ENCODE measurements at regions not wholly inside any gene's neighbourhood (a gene's known extent, or its start where the extent isn't known, plus 50 kb on each side); places are given as distances from the start of the nearest gene placed in this dataset.

DNA sequence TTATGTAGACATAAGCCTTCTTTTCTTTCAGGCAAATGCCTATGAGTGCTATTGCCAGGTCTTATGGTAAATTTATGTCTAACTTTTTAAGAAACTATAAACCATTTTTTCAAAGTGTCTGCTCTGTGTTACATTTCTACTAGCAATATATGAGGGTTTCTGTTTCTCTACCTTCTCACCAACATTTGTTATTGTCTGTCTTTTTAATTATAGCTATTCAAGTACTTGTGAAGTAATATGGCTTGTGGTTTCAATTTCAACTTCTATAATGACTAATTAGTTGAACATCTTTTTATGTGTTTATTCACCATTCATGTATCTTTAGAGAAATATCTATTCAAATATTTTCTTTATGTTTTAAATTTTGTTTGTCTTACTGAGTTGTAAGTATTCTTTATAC is 213.1 kb upstream of the MC4R start:
- H3K27ac Mint-ChIP-seq, result no peak overlapping the region
- no peaks in the 10 kb centered on the region for H3K27me3 Mint-ChIP-seq
- no peaks in the 10 kb centered on the region for H3K9me3 Mint-ChIP-seq
- H3K4me3 Mint-ChIP-seq, result no peak overlapping the region
- H3K4me1 Mint-ChIP-seq, result no peaks in the 10 kb centered on the region
- no peaks in the 10 kb centered on the region for H3K36me3 Mint-ChIP-seq (ENCODE audit: low read depth)
- no peak for ATAC-seq (replicated peaks)

- H3K36me3 Mint-ChIP-seq (ENCODE audit: low read depth), result no peaks in the 10 kb centered on the region
- no peaks in the 10 kb centered on the region for H3K4me1 Mint-ChIP-seq
- H3K27me3 Mint-ChIP-seq, result no peaks in the 10 kb centered on the region
- H3K9me3 Mint-ChIP-seq, result no peaks in the 10 kb centered on the region
- no peak overlapping the region for H3K27ac Mint-ChIP-seq
- H3K4me3 Mint-ChIP-seq, result no peak overlapping the region
- ATAC-seq (replicated peaks), result no peak
Measured at GRCh38 chr18:60593249-60593648, 220.7 kb upstream of the MC4R start.

GRCh38 chr18:60596928-60597327 is 224.4 kb upstream of the MC4R start:
- ATAC-seq (replicated peaks), result no peak
- H3K36me3 Mint-ChIP-seq (ENCODE audit: low read depth), result no peaks in the 10 kb centered on the region

DNA sequence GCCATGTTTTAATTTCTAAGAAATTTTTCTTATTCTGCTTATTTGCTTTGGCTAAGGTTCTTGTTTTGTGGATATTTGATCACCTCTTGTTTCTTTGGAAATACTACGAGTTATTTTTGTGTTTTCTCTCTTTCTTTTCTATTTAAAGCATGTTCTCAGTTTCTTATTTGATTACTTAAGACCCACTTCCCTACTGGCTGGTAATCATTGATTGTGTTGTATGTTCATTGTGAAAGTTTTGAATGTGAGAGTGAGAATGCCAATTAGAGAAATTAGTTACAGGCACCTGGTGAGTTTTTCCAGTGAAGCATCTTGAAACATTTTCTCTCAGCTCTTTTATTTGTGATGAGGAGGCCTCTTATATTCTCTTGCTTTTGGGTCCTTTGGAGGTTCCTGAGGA is 226.7 kb upstream of the MC4R start:
- Mint-ChIP-seq H3K4me1 (no peaks in the 10 kb centered on the region), H3K36me3 (ENCODE audit: low read depth) (no peaks in the 10 kb centered on the region), H3K27ac (no peak overlapping the region), H3K27me3 (no peaks in the 10 kb centered on the region), H3K4me3 (no peak overlapping the region), H3K9me3 (no peaks in the 10 kb centered on the region)
- ATAC-seq (replicated peaks), result no peak

More at GRCh38 chr18:60596928-60597327, 224.4 kb upstream of the MC4R start:
- Mint-ChIP-seq H3K9me3 (no peaks in the 10 kb centered on the region), H3K4me1 (no peaks in the 10 kb centered on the region), H3K4me3 (no peak overlapping the region), H3K27me3 (no peaks in the 10 kb centered on the region), H3K27ac (no peak overlapping the region)

- H3K4me1 Mint-ChIP-seq, result no peaks in the 10 kb centered on the region
- no peaks in the 10 kb centered on the region for H3K36me3 Mint-ChIP-seq (ENCODE audit: low read depth)
- H3K9me3 Mint-ChIP-seq, result no peaks in the 10 kb centered on the region
- H3K27ac Mint-ChIP-seq, result no peak overlapping the region
- H3K4me3 Mint-ChIP-seq, result no peak overlapping the region
- H3K27me3 Mint-ChIP-seq, result no peaks in the 10 kb centered on the region
- ATAC-seq (replicated peaks), result no peak
Measured at GRCh38 chr18:60599995-60600394, 227.4 kb upstream of the MC4R start.

GRCh38 chr18:60601249-60601648 is 228.7 kb upstream of the MC4R start:
- no peak overlapping the region for H3K27ac Mint-ChIP-seq
- H3K4me3 Mint-ChIP-seq, result no peak overlapping the region
- no peak for ATAC-seq (replicated peaks)
- H3K36me3 Mint-ChIP-seq (ENCODE audit: low read depth), result no peaks in the 10 kb centered on the region
- H3K4me1 Mint-ChIP-seq, result no peaks in the 10 kb centered on the region
- no peaks in the 10 kb centered on the region for H3K27me3 Mint-ChIP-seq
- H3K9me3 Mint-ChIP-seq, result no peaks in the 10 kb centered on the region

- no peaks in the 10 kb centered on the region for H3K4me1 Mint-ChIP-seq
- no peak for ATAC-seq (replicated peaks)
- no peaks in the 10 kb centered on the region for H3K27me3 Mint-ChIP-seq
- peaks cover 17% of the 10 kb centered on the region for H3K9me3 Mint-ChIP-seq
- H3K27ac Mint-ChIP-seq, result no peak overlapping the region
- no peaks in the 10 kb centered on the region for H3K36me3 Mint-ChIP-seq (ENCODE audit: low read depth)
- no peak overlapping the region for H3K4me3 Mint-ChIP-seq
Measured at GRCh38 chr18:60623331-60623730, 250.8 kb upstream of the MC4R start.

- Mint-ChIP-seq H3K4me1 (no peaks in the 10 kb centered on the region), H3K4me3 (no peak overlapping the region), H3K9me3 (peaks cover 14% of the 10 kb centered on the region), H3K36me3 (ENCODE audit: low read depth) (no peaks in the 10 kb centered on the region), H3K27me3 (no peaks in the 10 kb centered on the region), H3K27ac (no peak overlapping the region)
- no peak for ATAC-seq (replicated peaks)
Measured at GRCh38 chr18:60624207-60624606, 251.6 kb upstream of the MC4R start.

- H3K36me3 Mint-ChIP-seq (ENCODE audit: low read depth), result no peaks in the 10 kb centered on the region
- H3K4me3 Mint-ChIP-seq, result no peak overlapping the region
- no peak for ATAC-seq (replicated peaks)
- no peak overlapping the region for H3K27ac Mint-ChIP-seq
- H3K9me3 Mint-ChIP-seq, result peaks cover 3% of the 10 kb centered on the region
- no peaks in the 10 kb centered on the region for H3K4me1 Mint-ChIP-seq
- no peaks in the 10 kb centered on the region for H3K27me3 Mint-ChIP-seq
Measured at GRCh38 chr18:60639836-60640235, 267.3 kb upstream of the MC4R start.

- Mint-ChIP-seq H3K27me3 (no peaks in the 10 kb centered on the region), H3K27ac (no peak overlapping the region), H3K4me1 (no peaks in the 10 kb centered on the region), H3K36me3 (ENCODE audit: low read depth) (no peaks in the 10 kb centered on the region), H3K4me3 (no peak overlapping the region), H3K9me3 (peaks cover 3% of the 10 kb centered on the region)
- no peak for ATAC-seq (replicated peaks)
Measured at GRCh38 chr18:60643009-60643408, 270.4 kb upstream of the MC4R start.

DNA sequence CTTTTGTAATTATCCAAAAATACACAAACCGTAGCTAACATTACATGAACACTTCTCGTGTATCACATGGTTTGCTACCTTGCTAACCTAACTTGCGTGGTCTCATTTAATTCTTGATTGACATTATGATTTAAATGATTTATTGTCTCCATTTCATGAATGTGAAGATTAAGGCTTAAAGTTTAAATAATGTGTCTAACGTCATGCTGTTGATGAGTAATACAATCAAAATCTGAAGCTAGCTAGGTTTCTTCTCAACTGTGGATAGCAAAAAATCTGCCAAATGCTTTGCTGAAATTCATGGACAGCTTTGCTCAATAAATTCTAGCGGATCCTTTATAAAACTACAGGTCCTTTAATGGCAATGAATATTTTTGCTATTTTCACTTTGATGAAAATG is 274.1 kb upstream of the MC4R start:
- no peaks in the 10 kb centered on the region for H3K27me3 Mint-ChIP-seq
- H3K4me1 Mint-ChIP-seq, result no peaks in the 10 kb centered on the region
- H3K36me3 Mint-ChIP-seq (ENCODE audit: low read depth), result no peaks in the 10 kb centered on the region
- no peak for ATAC-seq (replicated peaks)
- H3K4me3 Mint-ChIP-seq, result no peak overlapping the region
- H3K9me3 Mint-ChIP-seq, result peaks cover 3% of the 10 kb centered on the region
- H3K27ac Mint-ChIP-seq, result no peak overlapping the region

DNA sequence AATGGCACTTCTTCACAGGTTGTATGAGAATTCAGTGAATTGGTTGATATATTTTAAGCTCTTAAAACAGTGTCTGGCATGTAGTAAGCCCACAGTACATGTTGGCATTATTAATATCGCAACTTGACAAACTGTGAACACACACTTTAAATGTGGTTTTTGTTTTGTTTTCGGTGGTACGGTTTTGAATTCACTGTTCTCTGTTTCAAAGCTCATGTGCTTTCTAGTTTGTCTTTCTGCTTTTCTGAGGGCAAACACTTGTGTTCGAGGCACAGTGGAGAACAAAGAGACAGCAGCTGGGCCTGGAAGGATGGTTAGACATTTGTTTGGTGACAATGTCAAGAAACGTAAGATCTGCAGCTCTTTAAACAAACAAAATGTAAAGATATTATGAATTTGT is 276.5 kb upstream of the MC4R start:
- no peak overlapping the region for H3K27ac Mint-ChIP-seq
- H3K4me1 Mint-ChIP-seq, result no peaks in the 10 kb centered on the region
- no peaks in the 10 kb centered on the region for H3K27me3 Mint-ChIP-seq
- H3K9me3 Mint-ChIP-seq, result no peaks in the 10 kb centered on the region
- ATAC-seq (replicated peaks), result no peak
- H3K4me3 Mint-ChIP-seq, result no peak overlapping the region
- H3K36me3 Mint-ChIP-seq (ENCODE audit: low read depth), result no peaks in the 10 kb centered on the region

DNA sequence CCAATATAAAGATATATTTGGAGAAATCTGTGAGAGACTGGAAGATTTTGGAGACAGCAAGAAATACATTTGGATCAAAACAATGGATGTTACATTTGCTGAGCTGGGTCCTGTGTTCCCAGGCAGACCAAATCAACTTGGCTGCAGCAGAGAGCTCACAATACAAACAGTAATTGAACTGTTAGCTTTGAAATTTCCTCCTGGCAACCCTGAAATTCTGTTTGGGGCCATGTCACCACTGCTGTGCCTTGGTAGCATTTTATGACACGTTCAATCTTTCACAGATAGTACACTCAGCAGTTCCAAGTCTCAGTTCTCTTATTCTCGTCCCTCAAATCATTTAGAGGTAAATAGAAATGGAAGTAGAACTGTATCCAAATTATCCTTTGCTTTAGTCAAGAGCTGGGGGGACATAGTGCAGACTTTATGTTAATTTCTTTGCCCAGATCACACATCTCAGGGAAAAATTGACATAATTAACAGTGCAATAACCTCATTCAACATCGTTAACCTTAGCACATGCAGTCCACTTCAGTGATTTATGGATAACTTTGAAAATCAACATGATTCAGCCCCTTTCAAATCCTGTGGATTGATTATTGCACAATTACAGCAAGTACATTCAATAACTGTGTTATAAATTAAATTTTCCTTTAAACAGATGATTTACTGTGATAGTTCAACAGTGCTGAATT is 277.4 kb upstream of the MC4R start:
- H3K27ac Mint-ChIP-seq, result no peak overlapping the region
- H3K4me3 Mint-ChIP-seq, result no peak overlapping the region
- no peak for ATAC-seq (replicated peaks)
- no peaks in the 10 kb centered on the region for H3K27me3 Mint-ChIP-seq
- no peaks in the 10 kb centered on the region for H3K4me1 Mint-ChIP-seq
- no peaks in the 10 kb centered on the region for H3K36me3 Mint-ChIP-seq (ENCODE audit: low read depth)
- H3K9me3 Mint-ChIP-seq, result no peaks in the 10 kb centered on the region

DNA sequence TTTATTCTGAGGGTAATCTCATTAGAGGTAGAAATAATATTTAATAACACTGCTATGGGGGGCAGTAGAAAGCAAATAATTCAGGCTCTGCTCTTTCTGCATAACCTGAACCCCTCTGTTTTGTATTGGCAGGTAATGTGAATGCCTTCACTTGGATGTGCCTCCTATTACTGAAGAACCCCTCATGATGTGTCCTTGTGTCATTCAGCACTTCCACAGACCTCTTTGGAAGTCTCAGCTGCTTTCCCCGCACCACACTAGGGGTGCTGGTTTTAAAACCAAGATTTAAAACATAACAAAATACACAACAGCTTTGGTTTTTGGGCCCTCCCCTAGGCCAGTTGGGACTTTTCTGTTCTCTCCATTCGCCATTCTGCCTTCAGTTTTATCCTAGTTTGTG is 281.7 kb upstream of the MC4R start:
- Mint-ChIP-seq H3K27me3 (no peaks in the 10 kb centered on the region), H3K4me1 (no peaks in the 10 kb centered on the region), H3K36me3 (ENCODE audit: low read depth) (no peaks in the 10 kb centered on the region), H3K4me3 (no peak overlapping the region), H3K27ac (no peak overlapping the region), H3K9me3 (no peaks in the 10 kb centered on the region)
- ATAC-seq (replicated peaks), result no peak

GRCh38 chr18:60656553-60656952 is 284.0 kb upstream of the MC4R start:
- H3K27me3 Mint-ChIP-seq, result no peaks in the 10 kb centered on the region
- no peak overlapping the region for H3K27ac Mint-ChIP-seq
- no peaks in the 10 kb centered on the region for H3K4me1 Mint-ChIP-seq
- H3K36me3 Mint-ChIP-seq (ENCODE audit: low read depth), result no peaks in the 10 kb centered on the region
- H3K4me3 Mint-ChIP-seq, result no peak overlapping the region
- peaks cover 6% of the 10 kb centered on the region for H3K9me3 Mint-ChIP-seq
- ATAC-seq (replicated peaks), result no peak

GRCh38 chr18:60662491-60662890 is 289.9 kb upstream of the MC4R start:
- ATAC-seq (replicated peaks), result no peak
- H3K36me3 Mint-ChIP-seq (ENCODE audit: low read depth), result no peaks in the 10 kb centered on the region
- H3K9me3 Mint-ChIP-seq, result peaks cover 6% of the 10 kb centered on the region
- H3K27me3 Mint-ChIP-seq, result no peaks in the 10 kb centered on the region
- no peak overlapping the region for H3K27ac Mint-ChIP-seq
- H3K4me1 Mint-ChIP-seq, result no peaks in the 10 kb centered on the region
- no peak overlapping the region for H3K4me3 Mint-ChIP-seq
